ENCODE measurements at regions not wholly inside any gene's neighbourhood (a gene's known extent, or its start where the extent isn't known, plus 50 kb on each side); places are given as distances from the start of the nearest gene placed in this dataset.

DNA sequence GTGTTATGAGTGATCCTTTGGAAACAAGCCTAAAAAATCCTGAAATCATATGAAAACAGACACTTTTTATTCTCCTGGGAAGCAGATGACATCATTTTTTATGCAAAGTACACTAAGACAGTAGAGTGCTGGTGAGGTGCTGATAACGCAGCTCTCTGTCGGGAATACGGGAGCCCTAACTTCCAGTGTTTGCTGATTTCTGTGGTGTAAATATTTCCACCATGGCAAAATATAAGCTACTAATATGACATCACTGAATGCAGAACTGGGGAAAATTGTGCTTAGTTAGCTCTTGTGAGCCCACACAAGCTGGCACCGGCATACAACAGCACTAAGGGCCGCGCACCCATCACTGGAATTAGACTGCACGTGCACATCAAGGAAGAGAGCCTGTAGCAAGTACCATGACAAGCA, 82.6 kb downstream of the FAM76B start:
- Histone ChIP-seq H3K9me3 (ENCODE audit: insufficient read depth in 2 of 2, low read depth in 1 of 2, low read length in 1 of 2) (no peaks in the 10 kb centered on the region), H2BK5ac (ENCODE audit: low read depth, low read length) (no peak overlapping the region), H3K4me3 (ENCODE audit: extremely low read depth in 1 of 4, insufficient read depth in 2 of 4, low read depth in 3 of 4, low read length in 4 of 4) (no peak overlapping the region), H4K91ac (replicated peaks; ENCODE audit: insufficient read length, low read length) (no peak overlapping the region), H2BK120ac (replicated peaks; ENCODE audit: low read depth, low read length) (no peak overlapping the region), H3K79me1 (ENCODE audit: low read depth, low read length) (no peaks in the 10 kb centered on the region), H2AK5ac (ENCODE audit: low read depth, low read length) (no peak overlapping the region), H3K27me3 (replicated peaks in 1 of 4; ENCODE audit: control insufficient read depth in 3 of 4, extremely low read depth in 1 of 4, insufficient read depth in 3 of 4, low read length in 3 of 4) (peaks cover 0 to 1% (median 0%) of the 10 kb centered on the region in 4 experiments; a peak in 1 of 7 replicates), H3K27ac (ENCODE audit: low read depth, low read length) (no peak overlapping the region), H3K4me1 (replicated peaks in 1 of 4; ENCODE audit: control insufficient read depth in 3 of 4, insufficient read depth in 4 of 4, low read length in 3 of 4) (0 out of 7 replicates have a peak, but pooled peaks cover 0 to 2% (median 0%) of the 10 kb centered on the region in 4 experiments), H4K5ac (ENCODE audit: insufficient read length, low read depth, low read length) (no peak overlapping the region), H3K18ac (ENCODE audit: extremely low read depth, low read length) (no peak overlapping the region), H2BK12ac (ENCODE audit: low read depth, low read length) (no peak overlapping the region), H3K9ac (replicated peaks in 1 of 4; ENCODE audit: extremely low read depth in 1 of 4, low read depth in 3 of 4, low read length in 3 of 4) (no peak overlapping the region), H2AFZ (ENCODE audit: low read length) (no peak overlapping the region), H3K23ac (ENCODE audit: insufficient read length) (no peak overlapping the region), H3K23me2 (ENCODE audit: low read depth, low read length) (no peaks in the 10 kb centered on the region), H4K20me1 (replicated peaks in 1 of 2; ENCODE audit: control insufficient read depth in 1 of 2, insufficient read depth in 2 of 2, low read length in 2 of 2) (no peaks in the 10 kb centered on the region), H2BK15ac (ENCODE audit: low read length) (no peak overlapping the region), H4K8ac (ENCODE audit: extremely low read depth, insufficient read depth, low read length) (no peak overlapping the region), H2BK20ac (ENCODE audit: low read length) (no peak overlapping the region), H3K36me3 (ENCODE audit: control insufficient read depth in 2 of 4, insufficient read depth in 4 of 4, low read length in 3 of 4) (no peaks in the 10 kb centered on the region), H3K14ac (ENCODE audit: insufficient read length) (no peak overlapping the region), H3K4me2 (ENCODE audit: insufficient read depth in 1 of 2, low read depth in 2 of 2, low read length in 2 of 2) (no peak overlapping the region), H3K56ac (replicated peaks; ENCODE audit: insufficient read length, low read depth, low read length) (no peak overlapping the region), H3K4ac (replicated peaks; ENCODE audit: insufficient read length, low read depth, low read length) (no peak overlapping the region), H3K79me2 (ENCODE audit: control insufficient read depth in 1 of 2, insufficient read depth in 2 of 2, low read length in 2 of 2) (no peaks in the 10 kb centered on the region)
- no peak for FAIRE-seq
- WGBS, 2 experiments (ENCODE audit: extremely low coverage in 1 of 2, insufficient coverage in 1 of 2, insufficient read length in 1 of 2, insufficient replicate concordance in 2 of 2, low coverage in 1 of 2, low lambda C conversion rate in 2 of 2, missing lambda C conversion rate in 1 of 2), result 77% methylated on average over 7 of the region's 7 CpGs; no CpG with 5 or more reads in 1 of the 2 experiments
- DNase-seq (ENCODE audit: low read depth in 1 of 2, low spot score in 2 of 2), result no peak
- ChIA-PET CTCF (ENCODE audit: partially characterized antibody) (interaction anchor here (0.7 to 23.9 kb wide), 16 partner anchors 11 to 553 kb away, joined by 3 to 407 read pairs (median 10); no protein-coding TSS in a partner anchor), POLR2A (ENCODE audit: partially characterized antibody) (no interaction called here)
- no peak for TF ChIP-seq EZH2 (IDR thresholded peaks at IDR 0.05; ENCODE audit: low read depth, low read length, severe bottlenecking)
- no peak for TF ChIP-seq BACH1 (IDR thresholded peaks at IDR 0.05; ENCODE audit: low read length)
- TF ChIP-seq GTF2F1 (IDR thresholded peaks at IDR 0.05; ENCODE audit: borderline replicate concordance, low read depth, low read length), result no peak
- TF ChIP-seq CHD2 (IDR thresholded peaks at IDR 0.05; ENCODE audit: low read length), result no peak
- no peak for TF ChIP-seq POU5F1 (IDR thresholded peaks at IDR 0.05; ENCODE audit: low read depth, low read length)
- TF ChIP-seq CBX8 (IDR thresholded peaks at IDR 0.05; ENCODE audit: borderline replicate concordance, low read depth, low read length), result no peak
- no peak for TF ChIP-seq HDAC2 (IDR thresholded peaks at IDR 0.05; ENCODE audit: borderline replicate concordance in 1 of 2, low read depth in 2 of 2, low read length in 2 of 2)
- TF ChIP-seq CBX5 (IDR thresholded peaks at IDR 0.05; ENCODE audit: low read depth, low read length), result no peak
- TF ChIP-seq RAD21 (IDR thresholded peaks at IDR 0.05 in 1 of 2, conservative IDR thresholded peaks at IDR 0.05 in 1 of 2; ENCODE audit: low read depth in 2 of 2, low read length in 2 of 2), result no peak
- no peak for TF ChIP-seq ZNF274 (IDR thresholded peaks at IDR 0.05; ENCODE audit: borderline replicate concordance, extremely low read depth, low read length)
- no peak for TF ChIP-seq BCL11A (IDR thresholded peaks at IDR 0.05; ENCODE audit: low read depth in 2 of 2, low read length in 2 of 2)
- no peak for TF ChIP-seq TCF12 (IDR thresholded peaks at IDR 0.05; ENCODE audit: low read depth, low read length)
- no peak for TF ChIP-seq RFX5 (IDR thresholded peaks at IDR 0.05; ENCODE audit: borderline replicate concordance, low read depth, low read length)
- TF ChIP-seq TEAD4 (IDR thresholded peaks at IDR 0.05; ENCODE audit: low read depth, low read length), result no peak
